Right ventricle myocardium superior (tissue), 1 donor: ENCODE measurements at regions not wholly inside any gene's neighbourhood (a gene's known extent, or its start where the extent isn't known, plus 50 kb on each side); places are given as distances from the start of the nearest gene placed in this dataset.

ENCODE experiments used
- ATAC-seq: fragments of 200-7000 bp; cut with Tn5 transposase; one replicate; pipeline ENCODE4 v1.9.1; 2020; ENCODE audit warnings: mild to moderate bottlenecking; ENCODE audit not compliant: poor library complexity
- DNase-seq: peaks from one replicate; pipeline ENCODE4 v3.0.0-alpha.2; 2020
- intact Hi-C: fragments of 100-400 bp; cut with DNase I; formaldehyde crosslinking; loops from one replicate; pipeline ENCODE4 v1.11.2; 2022
- donor health status: DM: no; HTN: yes; CAD: no; lungs with severe emphysema.

- no peak for DNase-seq
Measured at GRCh38 chr4:12239897-12240636, 811.4 kb upstream of the HS3ST1 start.

GRCh38 chr4:12231098-12231497 lies 802.4 kb upstream of the HS3ST1 start:
- DNase-seq: no peak
- ATAC-seq: peak; percentile 95
- intact Hi-C loops: no loop called here

More at GRCh38 chr4:12239897-12240636, 811.4 kb upstream of the HS3ST1 start:
- intact Hi-C loops: no loop called here
- ATAC-seq: peak; percentile 88

- DNase-seq (no peak), ATAC-seq (no peak)
- intact Hi-C loops: no loop called here
Measured at GRCh38 chr4:12221031-12221430, 792.3 kb upstream of the HS3ST1 start.

- ATAC-seq (no peak), DNase-seq (no peak)
- intact Hi-C loops: no loop called here
Measured at GRCh38 chr4:12211636-12212035, 782.9 kb upstream of the HS3ST1 start.

- DNase-seq (no peak), ATAC-seq (no peak)
- intact Hi-C loops: no loop called here
Measured at GRCh38 chr4:12207396-12207795, 778.7 kb upstream of the HS3ST1 start.

GRCh38 chr4:12206091-12206490 lies 777.4 kb upstream of the HS3ST1 start:
- no peak for DNase-seq
- intact Hi-C loops: no loop called here
- no peak for ATAC-seq

- no peak for ATAC-seq
- intact Hi-C loops: no loop called here
Measured at GRCh38 chr4:12203945-12204344, 775.3 kb upstream of the HS3ST1 start.

GRCh38 chr4:12200226-12200625 lies 771.5 kb upstream of the HS3ST1 start:
- no peak for DNase-seq
- ATAC-seq: no peak
- intact Hi-C loops: no loop called here

More at GRCh38 chr4:12203945-12204344, 775.3 kb upstream of the HS3ST1 start:
- no peak for DNase-seq

- DNase-seq: no peak
- intact Hi-C loops: no loop called here
- ATAC-seq: no peak
Measured at GRCh38 chr4:12186526-12186925, 757.8 kb upstream of the HS3ST1 start.

- ATAC-seq (peak; percentile 88), DNase-seq (peak; percentile 46)
- intact Hi-C loops: no loop called here
Measured at GRCh38 chr4:12178614-12179610, 750.2 kb upstream of the HS3ST1 start.

- intact Hi-C loops: no loop called here
- no peak for DNase-seq
- no peak for ATAC-seq
Measured at GRCh38 chr4:12177416-12177815, 748.7 kb upstream of the HS3ST1 start.

- intact Hi-C loops: no loop called here
- ATAC-seq (no peak), DNase-seq (no peak)
Measured at GRCh38 chr4:12173496-12173895, 744.8 kb upstream of the HS3ST1 start.

- ATAC-seq (peak; percentile 90), DNase-seq (no peak)
- intact Hi-C loops: no loop called here
Measured at GRCh38 chr4:12172198-12172973, 743.7 kb upstream of the HS3ST1 start.

- peak; percentile 25 for ATAC-seq
- no peak for DNase-seq
- intact Hi-C loops: no loop called here
Measured at GRCh38 chr4:12170308-12170707, 741.6 kb upstream of the HS3ST1 start.

- intact Hi-C loops: no loop called here
- no peak for DNase-seq
- no peak for ATAC-seq
Measured at GRCh38 chr4:12165616-12166015, 736.9 kb upstream of the HS3ST1 start.

GRCh38 chr4:12146339-12146738 lies 717.6 kb upstream of the HS3ST1 start:
- intact Hi-C loops: no loop called here
- ATAC-seq: no peak

GRCh38 chr4:12145768-12146167 lies 717.1 kb upstream of the HS3ST1 start:
- no peak for DNase-seq
- intact Hi-C loops: no loop called here
- ATAC-seq: no peak

More at GRCh38 chr4:12146339-12146738, 717.6 kb upstream of the HS3ST1 start:
- no peak for DNase-seq

- intact Hi-C loops: no loop called here
Measured at GRCh38 chr4:12145106-12145505, 716.4 kb upstream of the HS3ST1 start.

GRCh38 chr4:12144051-12144450 lies 715.4 kb upstream of the HS3ST1 start:
- intact Hi-C loops: no loop called here
- DNase-seq: no peak
- no peak for ATAC-seq

More at GRCh38 chr4:12145106-12145505, 716.4 kb upstream of the HS3ST1 start:
- DNase-seq (no peak), ATAC-seq (no peak)
